Esophagus muscularis mucosa (tissue), 4 donors: ENCODE measurements at regions not wholly inside any gene's neighbourhood (a gene's known extent, or its start where the extent isn't known, plus 50 kb on each side); places are given as distances from the start of the nearest gene placed in this dataset.

Source experiments
- DNase-seq: peaks from one replicate; pipeline ENCODE4 v3.0.0-alpha.2; 2017; ENCODE audit errors: extremely low spot score
- H3K27ac ChIP-seq, 4 donors: fragments of 200-600 bp; sonication (generic); replicated peaks in 1 of 4; 1 replicate in 3 of 4; 2 replicates in 1 of 4; pipeline ENCODE4 v1.5.1; 2016 to 2019; ENCODE audit warnings: mild to moderate bottlenecking in 1 of 4
- H3K27me3 ChIP-seq, 4 donors: fragments of 200-600 bp; sonication (generic); one replicate each; pipeline versions ENCODE4 v1.5.1 to v1.6.0; 2016 to 2019
- H3K36me3 ChIP-seq, 4 donors: fragments of 200-600 bp; sonication (generic); one replicate each; pipeline ENCODE4 v1.5.1; 2016 to 2019
- H3K4me1 ChIP-seq, 4 donors: fragments of 200-600 bp; sonication (generic); one replicate each; pipeline ENCODE4 v1.5.1; 2016 to 2019
- H3K4me3 ChIP-seq, 4 donors: fragments of 200-600 bp; sonication (generic); 1 replicate in 2 of 4; 2 replicates in 2 of 4; pipeline ENCODE4 v1.5.1; 2016 to 2019; ENCODE audit warnings: mild to moderate bottlenecking in 4 of 4, moderate library complexity in 1 of 4
- H3K9me3 ChIP-seq, 4 donors: fragments of 200-600 bp; sonication (generic); 1 replicate in 3 of 4; 2 replicates in 1 of 4; pipeline ENCODE4 v1.5.1; 2016 to 2019
- CTCF ChIP-seq, 3 experiments: fragments of 200-600 bp in 2 of 3; fragments of 450-650 bp in 1 of 3; sonication (generic) in 2 of 3; IDR thresholded peaks; one replicate each; pipeline ENCODE4 v1.5.1; 2017 to 2019; ENCODE audit warnings: antibody characterized with exemption in 3 of 3, mild to moderate bottlenecking in 2 of 3, moderate library complexity in 1 of 3
- EP300 ChIP-seq: sonication (generic); formaldehyde crosslinking; IDR thresholded peaks from one replicate; pipeline ENCODE4 v1.6.1; 2017; ENCODE audit warnings: antibody characterized with exemption
- POLR2A ChIP-seq: fragments of 450-650 bp; IDR thresholded peaks from one replicate; pipeline ENCODE4 v1.6.1; 2017; ENCODE audit warnings: antibody characterized with exemption, moderate library complexity, mild to moderate bottlenecking, low read depth
- POLR2AphosphoS5 ChIP-seq, 2 donors: sonication (generic); formaldehyde crosslinking; IDR thresholded peaks; one replicate each; pipeline ENCODE4 v1.6.1; 2017; ENCODE audit warnings: antibody characterized with exemption in 2 of 2
- WGBS: methylation state at CpG from one replicate; pipeline ENCODE4 v1.1.5; 2018; 5-methylcytosine and 5-hydroxymethylcytosine counted together
- intact Hi-C: fragments of 100-400 bp; cut with DNase I; formaldehyde crosslinking; loops from one replicate; pipeline ENCODE4 v1.15.1; 2023

GRCh38 chr5:34409373-34409772 lies 246.8 kb upstream of the RAI14 start:
- H3K36me3 ChIP-seq = no peaks in the 10 kb centered on the region
- no peaks in the 10 kb centered on the region for H3K9me3 ChIP-seq
- TF ChIP-seq EP300 = no peak
- TF ChIP-seq CTCF (IDR thresholded peaks at IDR 0.05) = no peak
- TF ChIP-seq POLR2AphosphoS5 (IDR thresholded peaks at IDR 0.05) = no peak
- no peak for TF ChIP-seq POLR2A
- H3K27me3 ChIP-seq = no peaks in the 10 kb centered on the region
- no peaks in the 10 kb centered on the region for H3K4me1 ChIP-seq
- H3K4me3 ChIP-seq = no peak overlapping the region
- H3K27ac ChIP-seq = no peak overlapping the region
- DNase-seq = no peak
- intact Hi-C loops = no loop called here

DNA sequence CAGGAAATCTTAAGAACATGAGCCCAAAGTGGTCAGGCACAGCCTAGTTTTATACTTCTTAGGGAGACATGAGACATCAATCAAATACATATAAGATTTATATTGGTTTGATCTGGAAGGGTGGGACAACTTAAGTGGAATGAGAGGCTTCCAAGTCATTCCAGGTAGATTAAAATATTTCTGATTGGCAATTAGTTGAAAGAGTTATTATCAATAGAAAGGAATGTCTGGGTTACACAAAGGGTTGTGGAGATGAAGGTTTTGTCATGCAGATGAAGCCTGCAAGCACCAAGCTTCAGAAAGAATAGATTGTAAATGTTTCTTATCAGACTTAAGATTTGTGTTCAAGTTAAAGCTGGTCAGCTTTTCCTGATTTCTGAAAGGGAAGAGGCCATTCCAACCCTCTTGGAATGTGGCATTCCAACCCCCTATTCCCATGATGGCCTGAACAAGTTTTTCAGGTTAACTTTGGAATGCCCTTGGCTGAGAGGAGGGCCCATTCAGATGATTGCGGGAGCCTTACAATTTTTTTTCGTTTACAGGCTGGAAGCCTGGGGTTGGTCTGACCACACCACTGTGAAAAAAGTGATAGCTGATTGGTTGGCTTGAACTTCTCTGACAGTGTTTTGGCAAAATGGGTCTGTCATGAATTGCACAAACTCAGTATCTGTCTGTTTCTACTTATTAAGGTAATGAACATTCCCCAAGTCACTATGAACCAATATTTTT lies 245.6 kb upstream of the RAI14 start:
- Histone ChIP-seq H3K4me1 (no peaks in the 10 kb centered on the region), H3K36me3 (no peaks in the 10 kb centered on the region), H3K9me3 (no peaks in the 10 kb centered on the region), H3K27ac (no peak overlapping the region), H3K4me3 (no peak overlapping the region), H3K27me3 (no peaks in the 10 kb centered on the region)
- TF ChIP-seq EP300 (no peak), CTCF (IDR thresholded peaks at IDR 0.05) (no peak), POLR2A (no peak), POLR2AphosphoS5 (IDR thresholded peaks at IDR 0.05) (no peak)
- intact Hi-C loops = no loop called here
- whole genome bisulfite sequencing = 83% methylated on average over 2 of the region's 2 CpGs
- no peak for DNase-seq

GRCh38 chr5:34411470-34412346 lies 244.4 kb upstream of the RAI14 start:
- Histone ChIP-seq H3K27me3 (no peaks in the 10 kb centered on the region), H3K9me3 (no peaks in the 10 kb centered on the region), H3K4me3 (no peak overlapping the region), H3K36me3 (no peaks in the 10 kb centered on the region), H3K4me1 (no peaks in the 10 kb centered on the region), H3K27ac (no peak overlapping the region)
- no peak for DNase-seq
- TF ChIP-seq POLR2AphosphoS5 (IDR thresholded peaks at IDR 0.05) (no peak), EP300 (no peak)
- intact Hi-C loops = no loop called here

DNA sequence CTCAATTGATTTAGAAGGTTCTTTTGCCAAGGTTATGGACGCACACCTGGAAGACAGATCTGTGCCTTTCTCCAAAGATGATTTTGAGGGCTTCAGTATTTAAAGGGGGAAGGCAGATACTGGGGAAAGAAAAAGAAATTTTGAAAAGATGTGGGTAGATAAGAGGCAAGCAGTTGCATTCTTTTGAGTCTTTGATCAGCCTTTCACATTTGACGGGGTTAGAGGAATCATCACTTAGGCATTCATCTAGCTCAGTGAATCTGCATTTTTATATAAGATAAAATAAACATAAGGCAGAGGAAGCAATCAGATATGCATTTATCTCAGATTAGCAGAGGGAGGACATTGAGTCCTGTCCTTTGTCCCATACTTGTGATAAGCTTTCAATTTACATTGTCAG lies 243.4 kb upstream of the RAI14 start:
- H3K36me3 ChIP-seq = no peaks in the 10 kb centered on the region
- H3K27me3 ChIP-seq = no peaks in the 10 kb centered on the region
- 71% methylated on average over 2 of the region's 2 CpGs for WGBS
- intact Hi-C loops = no loop called here
- TF ChIP-seq POLR2AphosphoS5 (IDR thresholded peaks at IDR 0.05) = no peak
- TF ChIP-seq EP300 = no peak
- H3K27ac ChIP-seq = no peak overlapping the region
- DNase-seq = no peak
- H3K9me3 ChIP-seq = no peaks in the 10 kb centered on the region
- no peaks in the 10 kb centered on the region for H3K4me1 ChIP-seq
- no peak overlapping the region for H3K4me3 ChIP-seq

DNA sequence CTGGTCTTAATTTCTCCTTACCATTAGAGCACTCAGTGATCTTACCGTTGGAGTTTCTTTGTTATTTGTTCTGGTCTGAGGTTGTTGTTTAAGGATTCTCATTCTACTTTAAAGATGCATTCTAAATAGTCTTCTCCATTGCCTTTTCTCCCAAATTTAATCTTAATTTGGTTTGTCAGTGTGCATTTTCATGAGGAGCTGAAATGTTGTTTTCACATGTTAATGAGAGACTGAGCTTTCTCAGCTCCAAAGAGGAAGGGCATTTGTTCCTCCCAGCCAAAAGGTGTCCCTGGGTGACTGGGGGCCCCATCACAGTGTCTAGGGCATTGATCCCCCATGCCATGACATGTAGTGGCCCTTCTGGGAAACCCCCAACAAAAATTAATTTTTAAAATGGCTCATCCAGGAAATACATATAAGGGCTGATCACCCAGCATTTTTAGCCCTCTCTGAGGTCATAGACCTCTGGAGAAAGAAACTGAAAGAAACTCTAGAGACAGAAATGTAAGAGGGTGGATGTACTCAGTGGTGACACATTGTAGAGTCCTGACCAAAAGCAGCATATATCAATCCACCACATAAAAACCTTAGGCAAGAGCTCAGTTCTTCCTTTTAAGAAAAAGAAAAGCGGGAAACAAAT lies 240.4 kb upstream of the RAI14 start:
- 45% methylated on average over 2 of the region's 2 CpGs for WGBS
- no peak overlapping the region for H3K27ac ChIP-seq
- intact Hi-C loops = no loop called here
- H3K4me1 ChIP-seq = no peaks in the 10 kb centered on the region
- no peak overlapping the region for H3K4me3 ChIP-seq
- DNase-seq = no peak
- TF ChIP-seq EP300 (no peak), POLR2AphosphoS5 (IDR thresholded peaks at IDR 0.05) (no peak), POLR2A (no peak), CTCF (IDR thresholded peaks at IDR 0.05) (no peak)
- no peaks in the 10 kb centered on the region for H3K36me3 ChIP-seq
- no peaks in the 10 kb centered on the region for H3K27me3 ChIP-seq
- no peaks in the 10 kb centered on the region for H3K9me3 ChIP-seq
